HG02623 (cell line): ENCODE measurements at regions not wholly inside any gene's neighbourhood (a gene's known extent, or its start where the extent isn't known, plus 50 kb on each side); places are given as distances from the start of the nearest gene placed in this dataset.
"Not testable (repeated sequence)": the region's sequence is repeated elsewhere in the genome, so short reads cannot be mapped to it uniquely, and the experiment has no call there.

Experiments used
- ATAC-seq: cut with Tn5 transposase; IDR thresholded peaks from one replicate; pipeline ENCODE4 v1.9.1; 2021; ENCODE audit warnings: moderate library complexity; ENCODE audit not compliant: unreplicated experiment

- no peak for ATAC-seq
These were observed 72.1 kb upstream of the TENM4 start for GRCh38 chr11:79512706-79513469.

- ATAC-seq, result no peak
These were observed 70.1 kb upstream of the TENM4 start for GRCh38 chr11:79510960-79511359.

- no peak for ATAC-seq
These were observed 67.6 kb upstream of the TENM4 start for GRCh38 chr11:79508461-79508860.

GRCh38 chr11:79507706-79508105 lies 66.9 kb upstream of the TENM4 start:
- no peak for ATAC-seq

GRCh38 chr11:79506734-79507344 lies 66.0 kb upstream of the TENM4 start:
- no peak for ATAC-seq

- ATAC-seq, result no peak
These were observed 65.3 kb upstream of the TENM4 start for GRCh38 chr11:79506124-79506523.

GRCh38 chr11:79503028-79503427 lies 62.2 kb upstream of the TENM4 start:
- no peak for ATAC-seq

- ATAC-seq, result no peak
These were observed 60.9 kb upstream of the TENM4 start for GRCh38 chr11:79501707-79502106.

- not testable (repeated sequence) for ATAC-seq
These were observed 59.1 kb upstream of the TENM4 start for GRCh38 chr11:79499929-79500328.

GRCh38 chr11:79498667-79499066 lies 57.8 kb upstream of the TENM4 start:
- ATAC-seq, result no peak

GRCh38 chr11:79493555-79494171 lies 52.8 kb upstream of the TENM4 start:
- peak; percentile 84 for ATAC-seq

- no peak for ATAC-seq
These were observed 51.2 kb upstream of the TENM4 start for GRCh38 chr11:79492008-79492407.
